NCI-H1930 (cell line): ENCODE measurements at regions not wholly inside any gene's neighbourhood (a gene's known extent, or its start where the extent isn't known, plus 50 kb on each side); places are given as distances from the start of the nearest gene placed in this dataset.
A peak's percentile ranks its signal among the peaks of the same experiment; 100 is the strongest.
"Not testable (repeated sequence)": the region's sequence is repeated elsewhere in the genome, so short reads cannot be mapped to it uniquely, and the experiment has no call there.

Experiments used
- DNase-seq, 2 experiments: peaks; one replicate each; lab custom pipeline; 2025; lab: John Stamatoyannopoulos, UW

- DNase-seq, result no peak
Observed at GRCh38 chr6:2378046-2378657, 132.7 kb upstream of the GMDS start.

- DNase-seq, result no peak
Observed at GRCh38 chr6:2376429-2377355, 131.3 kb upstream of the GMDS start.

GRCh38 chr6:2375443-2375842 is 130.0 kb upstream of the GMDS start:
- no peak for DNase-seq

- DNase-seq, result no peak
Observed at GRCh38 chr6:2369606-2370005, 124.2 kb upstream of the GMDS start.

GRCh38 chr6:2363211-2363610 is 117.8 kb upstream of the GMDS start:
- DNase-seq, result no peak

GRCh38 chr6:2361195-2361594 is 115.8 kb upstream of the GMDS start:
- DNase-seq, result no peak

GRCh38 chr6:2360716-2361115 is 115.3 kb upstream of the GMDS start:
- DNase-seq, result no peak

- no peak for DNase-seq
Observed at GRCh38 chr6:2360126-2360525, 114.7 kb upstream of the GMDS start.

GRCh38 chr6:2355150-2355549 is 109.7 kb upstream of the GMDS start:
- DNase-seq, result no peak

GRCh38 chr6:2354138-2354491 is 108.7 kb upstream of the GMDS start:
- DNase-seq, result no peak

GRCh38 chr6:2353412-2354137 is 108.2 kb upstream of the GMDS start:
- DNase-seq, result peak in 1 of 2 experiments; percentile 42

GRCh38 chr6:2351807-2352431 is 106.5 kb upstream of the GMDS start:
- DNase-seq, result no peak

GRCh38 chr6:2351090-2351489 is 105.7 kb upstream of the GMDS start:
- no peak for DNase-seq

GRCh38 chr6:2346078-2346477 is 100.7 kb upstream of the GMDS start:
- no peak for DNase-seq

GRCh38 chr6:2344319-2344905 is 99.0 kb upstream of the GMDS start:
- DNase-seq, result no peak

- DNase-seq, result no peak
Observed at GRCh38 chr6:2327591-2327990, 82.2 kb upstream of the GMDS start.

GRCh38 chr6:2324166-2324953 is 79.0 kb upstream of the GMDS start:
- no peak for DNase-seq

- DNase-seq, result not testable (repeated sequence)
Observed at GRCh38 chr6:2317498-2317897, 72.1 kb upstream of the GMDS start.

- no peak for DNase-seq
Observed at GRCh38 chr6:2314641-2315040, 69.2 kb upstream of the GMDS start.

- no peak for DNase-seq
Observed at GRCh38 chr6:2310042-2310441, 64.6 kb upstream of the GMDS start.

GRCh38 chr6:2309122-2309521 is 63.7 kb upstream of the GMDS start:
- DNase-seq, result no peak
